HG02610 (cell line): ENCODE measurements at regions not wholly inside any gene's neighbourhood (a gene's known extent, or its start where the extent isn't known, plus 50 kb on each side); places are given as distances from the start of the nearest gene placed in this dataset.
"Not testable (repeated sequence)": the region's sequence is repeated elsewhere in the genome, so short reads cannot be mapped to it uniquely, and the experiment has no call there.

Experiments
- ATAC-seq: cut with Tn5 transposase; IDR thresholded peaks from one replicate; pipeline ENCODE4 v1.9.1; 2021; ENCODE audit warnings: mild to moderate bottlenecking, moderate library complexity; ENCODE audit not compliant: unreplicated experiment

- ATAC-seq = no peak
Observed at GRCh38 chr1:29939079-29939478, 702.8 kb downstream of the PTPRU start.

- ATAC-seq = no peak
Observed at GRCh38 chr1:29937356-29937755, 701.0 kb downstream of the PTPRU start.

- no peak for ATAC-seq
Observed at GRCh38 chr1:29936031-29936544, 699.8 kb downstream of the PTPRU start.

- no peak for ATAC-seq
Observed at GRCh38 chr1:29934255-29934772, 698.0 kb downstream of the PTPRU start.

- no peak for ATAC-seq
Observed at GRCh38 chr1:29933067-29933466, 696.7 kb downstream of the PTPRU start.

GRCh38 chr1:29932626-29933025 is 696.3 kb downstream of the PTPRU start:
- ATAC-seq = no peak

GRCh38 chr1:29931477-29932175 is 695.3 kb downstream of the PTPRU start:
- ATAC-seq = no peak

- ATAC-seq = no peak
Observed at GRCh38 chr1:29925058-29925457, 688.7 kb downstream of the PTPRU start.

GRCh38 chr1:29924017-29924431 is 687.7 kb downstream of the PTPRU start:
- ATAC-seq = no peak

- no peak for ATAC-seq
Observed at GRCh38 chr1:29921741-29922140, 685.4 kb downstream of the PTPRU start.

- ATAC-seq = no peak
Observed at GRCh38 chr1:29920784-29921183, 684.5 kb downstream of the PTPRU start.

GRCh38 chr1:29920316-29920715 is 684.0 kb downstream of the PTPRU start:
- no peak for ATAC-seq

- ATAC-seq = not testable (repeated sequence)
Observed at GRCh38 chr1:29919041-29919440, 682.7 kb downstream of the PTPRU start.

- no peak for ATAC-seq
Observed at GRCh38 chr1:29916656-29917369, 680.5 kb downstream of the PTPRU start.

GRCh38 chr1:29914936-29915335 is 678.6 kb downstream of the PTPRU start:
- ATAC-seq = no peak

GRCh38 chr1:29912425-29912824 is 676.1 kb downstream of the PTPRU start:
- no peak for ATAC-seq

- no peak for ATAC-seq
Observed at GRCh38 chr1:29909962-29910361, 673.6 kb downstream of the PTPRU start.

GRCh38 chr1:29907596-29907995 is 671.3 kb downstream of the PTPRU start:
- ATAC-seq = no peak

GRCh38 chr1:29906927-29907326 is 670.6 kb downstream of the PTPRU start:
- no peak for ATAC-seq

- ATAC-seq = no peak
Observed at GRCh38 chr1:29903548-29904166, 667.3 kb downstream of the PTPRU start.

GRCh38 chr1:29901624-29902325 is 665.5 kb downstream of the PTPRU start:
- no peak for ATAC-seq
